Urothelium cell line (cell line): ENCODE measurements at regions not wholly inside any gene's neighbourhood (a gene's known extent, or its start where the extent isn't known, plus 50 kb on each side); places are given as distances from the start of the nearest gene placed in this dataset.

ENCODE experiments used
- DNase-seq: peaks from one replicate; pipeline ENCODE4 v3.0.0; 2011; ENCODE audit warnings: low spot score, mixed read lengths
- FAIRE-seq: peaks from 2 replicates; lab custom pipeline; 2011; peaks lifted over from hg19 to GRCh38; lab: Jason Lieb, UNC

DNA sequence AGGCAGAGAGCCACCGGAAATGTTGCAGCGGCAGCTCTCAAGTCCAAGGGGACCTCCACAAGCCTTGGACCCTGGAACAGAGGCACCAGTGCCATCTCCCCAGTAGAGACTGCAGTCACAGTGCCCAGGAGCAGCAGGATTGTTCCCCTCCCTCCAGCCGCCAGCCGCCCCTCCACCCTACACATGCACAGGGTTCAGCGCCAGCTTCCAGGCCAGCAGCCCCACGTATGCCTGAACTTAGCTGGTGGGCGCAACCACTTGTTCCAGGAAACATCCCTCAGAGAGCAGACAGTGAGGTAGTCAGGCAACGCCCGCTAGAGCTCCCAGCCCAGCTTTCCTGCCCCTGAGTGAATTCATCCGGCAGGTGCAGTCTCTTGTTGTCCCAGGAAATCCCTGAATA is 1098.1 kb upstream of the NCAM2 start:
- no peak for FAIRE-seq
- no peak for DNase-seq

DNA sequence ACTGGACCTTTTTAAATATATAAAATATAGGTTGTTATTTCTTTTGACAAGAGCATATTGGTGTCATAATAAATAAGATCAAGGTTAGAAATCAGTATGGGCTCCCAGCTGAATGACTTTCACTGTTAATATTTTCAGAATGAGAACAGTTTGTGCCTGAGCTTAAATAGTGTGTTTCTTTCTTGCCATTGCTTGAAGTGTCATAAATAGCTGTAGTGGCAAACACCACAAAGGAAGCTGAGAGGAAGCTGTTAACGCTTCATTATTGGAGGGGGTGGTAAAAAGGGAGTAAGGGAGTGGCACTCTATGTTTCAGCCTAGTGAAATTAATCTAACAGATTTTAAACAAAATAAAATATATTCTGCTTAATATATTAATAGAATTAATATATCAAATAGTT is 1089.8 kb upstream of the NCAM2 start:
- DNase-seq: no peak
- no peak for FAIRE-seq

DNA sequence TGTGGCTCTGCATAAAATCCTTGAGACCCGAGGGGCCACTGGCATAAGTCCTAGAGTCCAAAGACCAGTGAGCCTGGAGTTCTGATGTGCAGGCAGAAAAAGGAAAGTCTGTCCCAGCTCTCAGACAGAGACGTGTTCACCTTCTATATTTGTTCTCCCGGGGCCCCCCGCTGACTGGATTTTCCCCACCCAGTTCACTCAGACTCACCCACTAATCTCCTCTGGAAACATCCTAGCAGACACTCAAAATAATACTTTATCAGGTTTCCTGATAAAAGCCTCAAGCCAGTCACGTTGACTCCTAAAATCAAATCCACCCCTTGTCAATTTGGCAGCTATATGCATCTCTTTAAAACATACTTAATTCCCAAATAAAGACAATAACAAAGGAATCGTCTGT is 1084.2 kb upstream of the NCAM2 start:
- FAIRE-seq (no peak), DNase-seq (no peak)

DNA sequence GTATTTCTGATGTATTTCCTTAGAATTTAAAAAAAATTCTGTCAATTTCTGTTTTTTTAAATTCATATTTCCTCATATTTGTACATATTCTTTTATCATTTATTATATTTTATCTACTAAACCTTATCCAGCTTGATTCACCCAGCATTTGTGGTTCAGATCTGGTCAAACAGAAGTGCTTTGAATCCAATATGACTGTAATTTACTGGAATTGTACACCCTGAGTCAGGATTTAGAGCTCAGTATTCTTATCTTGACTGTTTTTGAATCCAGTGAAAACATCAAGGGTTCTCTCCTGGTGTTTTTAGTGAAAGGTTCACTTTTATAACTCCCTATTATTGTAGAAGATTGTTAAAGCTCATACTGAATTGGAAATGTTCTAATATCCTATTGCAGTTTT is 1077.0 kb upstream of the NCAM2 start:
- no peak for DNase-seq
- no peak for FAIRE-seq

DNA sequence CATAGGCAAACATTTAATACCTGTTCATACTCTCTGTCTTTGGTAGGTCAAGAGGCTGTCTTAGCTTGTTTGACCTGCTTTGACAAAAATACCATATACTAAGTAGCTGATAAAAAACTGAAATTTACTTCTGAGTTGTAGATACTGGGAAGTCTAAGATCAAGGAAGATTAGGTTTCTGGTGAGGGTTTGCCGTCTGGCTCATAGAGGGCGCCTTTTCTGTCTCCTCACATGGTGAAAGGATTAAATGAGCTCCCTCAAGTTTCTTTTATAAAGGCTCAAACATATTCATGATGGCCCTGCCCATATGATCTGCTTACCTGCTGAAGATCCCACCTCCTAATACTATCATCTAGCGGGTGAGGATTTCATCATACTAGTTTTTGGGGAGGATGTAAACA is 1076.1 kb upstream of the NCAM2 start:
- no peak for DNase-seq
- FAIRE-seq: no peak

DNA sequence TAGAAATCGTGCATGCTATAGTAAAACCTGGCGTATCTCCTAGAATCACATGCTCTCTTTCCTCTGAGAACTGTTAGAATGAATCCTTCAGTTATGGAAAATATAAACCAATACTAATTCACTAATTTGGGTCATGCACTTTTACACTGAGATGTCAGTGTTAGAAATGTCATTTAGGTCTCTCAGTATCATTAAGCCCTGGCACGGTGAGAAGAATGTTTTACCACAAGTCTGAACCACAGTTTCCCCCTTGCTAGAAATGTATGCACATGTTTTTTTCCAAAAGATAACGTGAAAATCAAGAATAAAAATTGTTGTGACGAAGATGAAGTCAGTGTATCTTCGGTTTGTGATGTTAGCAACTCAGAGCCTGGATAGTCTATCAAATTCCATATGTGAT is 1062.7 kb upstream of the NCAM2 start:
- no peak for FAIRE-seq
- no peak for DNase-seq

DNA sequence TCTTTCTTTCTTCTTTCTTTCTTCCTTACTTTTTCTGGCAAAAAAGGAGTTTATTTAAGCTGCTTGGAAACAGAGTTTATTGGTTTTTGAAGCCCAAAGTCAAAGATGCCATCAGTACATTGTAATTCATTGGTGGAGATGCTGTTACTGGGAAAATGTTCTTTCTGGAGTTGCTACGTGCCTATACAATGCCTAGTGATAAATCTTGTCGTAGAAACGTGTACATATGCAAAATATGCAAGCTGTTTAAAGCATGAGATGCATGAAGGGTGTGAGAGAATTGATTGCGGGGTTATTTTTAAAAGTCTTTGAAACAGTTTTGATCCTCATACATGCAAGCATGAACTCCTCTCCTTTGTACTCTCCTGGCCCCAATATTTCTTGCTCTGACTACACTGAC is 1060.6 kb upstream of the NCAM2 start:
- no peak for DNase-seq
- no peak for FAIRE-seq

DNA sequence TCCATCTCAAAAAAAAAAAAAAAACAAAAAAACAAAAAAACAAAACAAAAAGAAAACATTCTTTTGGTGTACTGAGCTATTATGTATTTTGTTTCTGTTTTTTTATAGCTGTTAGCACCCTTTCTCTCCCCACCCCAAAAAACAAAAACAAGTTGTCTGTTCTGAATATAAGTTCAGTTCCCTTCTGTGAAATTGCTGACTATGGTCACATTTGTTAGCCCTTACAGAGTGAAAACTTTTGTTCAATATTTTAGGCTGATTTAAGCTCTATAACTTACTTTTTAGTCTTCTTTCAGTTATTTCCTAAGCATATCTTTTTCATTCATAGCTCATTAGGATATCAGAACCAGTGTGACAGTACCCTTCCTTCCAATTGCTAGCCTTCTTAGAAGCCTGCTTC is 1056.6 kb upstream of the NCAM2 start:
- DNase-seq (no peak), FAIRE-seq (no peak)

DNA sequence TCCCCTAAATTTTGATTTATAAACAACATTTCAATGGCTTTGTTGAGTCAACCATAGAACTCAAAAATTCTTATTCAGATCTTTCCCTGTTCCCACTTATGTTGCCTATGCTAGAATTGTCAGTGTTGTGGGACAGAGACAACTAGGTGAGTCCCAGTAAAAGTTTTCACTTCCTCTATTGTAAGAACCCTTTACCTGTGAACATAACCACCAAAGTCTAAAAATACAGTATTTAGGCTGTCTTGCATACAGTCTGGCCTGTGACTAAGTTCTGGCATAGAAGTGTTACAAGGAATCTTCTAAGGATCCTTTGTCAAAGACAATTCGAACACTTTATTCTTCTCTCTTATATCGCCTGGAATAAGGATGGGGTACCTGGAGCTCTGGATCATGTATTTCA is 1047.9 kb upstream of the NCAM2 start:
- DNase-seq (no peak), FAIRE-seq (no peak)

DNA sequence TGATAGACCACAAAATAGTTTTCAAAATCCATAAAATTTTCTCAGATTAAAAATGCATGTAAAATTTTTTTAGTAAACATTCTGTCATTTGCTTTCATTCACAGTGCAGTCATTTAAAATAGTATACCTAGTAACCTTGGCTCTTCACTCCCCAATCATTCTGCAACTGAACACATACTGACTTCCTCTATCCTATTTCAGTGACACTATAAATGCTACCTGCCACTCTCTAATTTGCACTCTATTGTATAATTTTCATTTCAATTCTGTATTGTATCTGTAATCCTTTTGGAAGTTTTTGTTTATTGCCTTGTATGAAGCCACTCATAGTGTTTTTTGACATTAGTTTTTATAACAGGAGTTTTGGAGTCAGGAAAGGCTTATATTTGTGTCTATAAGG is 1029.1 kb upstream of the NCAM2 start:
- FAIRE-seq: no peak
- no peak for DNase-seq

DNA sequence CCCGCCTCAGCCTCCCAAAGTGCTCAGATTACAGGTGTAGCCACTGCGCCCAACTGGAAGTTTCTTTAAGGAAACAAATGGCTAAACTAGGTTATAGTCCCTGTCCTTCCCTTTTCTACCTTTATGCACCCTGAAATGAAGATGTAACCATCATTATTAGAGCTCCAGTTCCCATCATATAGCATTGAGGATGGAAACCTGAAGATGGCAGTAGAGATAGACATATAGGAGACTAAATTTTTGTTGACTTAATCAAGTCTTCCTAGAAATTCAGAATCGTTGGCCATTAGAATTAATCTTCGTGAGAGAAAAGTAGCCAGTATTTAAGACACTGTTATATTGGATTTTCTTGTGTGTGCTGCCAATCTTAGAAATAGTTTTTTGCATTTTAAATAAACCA is 1016.3 kb upstream of the NCAM2 start:
- FAIRE-seq: no peak
- no peak for DNase-seq

DNA sequence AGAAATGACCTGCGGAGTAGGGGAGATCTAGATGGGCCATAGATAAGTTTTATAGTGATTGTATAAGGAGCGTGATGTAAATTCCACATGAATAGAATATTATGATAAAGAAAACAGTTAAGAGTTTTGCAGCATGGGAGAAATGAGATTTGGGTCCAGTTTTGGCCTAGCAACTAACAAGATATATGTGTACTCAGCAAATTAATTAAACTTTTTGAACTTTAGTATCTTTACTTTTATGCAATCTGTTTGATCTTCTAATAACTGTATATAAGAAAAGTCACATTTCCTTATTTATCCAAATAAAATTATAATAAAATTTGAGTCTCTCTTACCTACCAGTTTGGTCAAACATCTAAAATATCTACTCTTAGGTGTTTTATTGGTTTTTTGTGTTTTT is 1011.8 kb upstream of the NCAM2 start:
- FAIRE-seq (no peak), DNase-seq (no peak)

DNA sequence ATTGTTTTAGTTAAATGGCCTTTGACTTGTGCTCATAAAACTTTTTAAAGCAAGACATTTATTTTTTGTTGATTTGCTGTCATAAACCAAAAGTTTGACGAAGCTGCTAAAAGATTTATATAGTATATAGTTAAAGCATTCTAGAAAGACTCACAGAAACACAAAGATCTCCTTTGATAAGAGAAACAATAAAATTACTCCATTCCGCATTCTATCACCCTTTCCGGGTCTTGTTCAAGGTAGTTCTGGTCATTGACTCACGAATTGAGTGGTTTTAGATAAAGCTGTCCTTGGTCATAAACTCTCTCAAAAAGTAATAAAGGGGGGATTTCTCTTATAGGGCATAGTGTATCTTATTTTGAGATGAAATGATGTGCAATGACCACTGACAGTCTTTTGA is 1010.5 kb upstream of the NCAM2 start:
- FAIRE-seq (no peak), DNase-seq (no peak)

DNA sequence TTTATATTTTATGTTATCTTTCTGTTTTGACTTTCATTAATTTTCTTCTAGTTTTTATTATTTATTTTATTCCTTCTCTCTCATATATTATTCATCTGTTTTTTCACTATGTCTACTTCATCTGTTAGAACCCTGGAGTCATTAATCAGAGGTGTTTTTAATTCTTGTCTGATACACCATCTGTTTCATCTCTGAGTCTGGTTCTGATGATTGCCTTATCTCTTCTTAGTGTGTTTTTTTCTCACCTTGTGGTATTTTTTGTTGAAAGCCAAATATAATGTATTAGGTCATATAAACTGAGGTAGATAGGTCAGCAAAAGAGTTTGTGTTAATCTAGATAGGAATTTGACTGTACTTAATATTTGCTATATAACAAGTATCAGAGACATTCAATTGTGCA is 1005.7 kb upstream of the NCAM2 start:
- FAIRE-seq (no peak), DNase-seq (no peak)

DNA sequence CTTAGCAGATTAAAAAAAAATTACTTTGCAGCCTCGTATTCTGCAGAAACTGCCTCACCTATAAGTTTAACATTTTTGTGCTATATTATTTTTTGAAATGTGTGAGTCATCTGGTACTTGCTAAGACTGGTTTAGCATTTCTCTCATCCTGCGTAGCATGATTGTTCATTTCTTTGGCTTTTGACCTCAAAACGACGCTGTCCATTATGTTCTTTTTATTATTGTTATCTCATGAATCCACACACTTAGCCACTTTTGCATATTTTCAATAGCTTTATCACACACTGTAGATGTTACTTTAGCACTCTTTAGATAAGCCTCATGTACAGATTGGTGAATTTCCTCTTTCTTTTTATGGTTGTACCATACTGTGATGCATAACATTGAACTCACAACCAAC is 1004.9 kb upstream of the NCAM2 start:
- DNase-seq (no peak), FAIRE-seq (no peak)

DNA sequence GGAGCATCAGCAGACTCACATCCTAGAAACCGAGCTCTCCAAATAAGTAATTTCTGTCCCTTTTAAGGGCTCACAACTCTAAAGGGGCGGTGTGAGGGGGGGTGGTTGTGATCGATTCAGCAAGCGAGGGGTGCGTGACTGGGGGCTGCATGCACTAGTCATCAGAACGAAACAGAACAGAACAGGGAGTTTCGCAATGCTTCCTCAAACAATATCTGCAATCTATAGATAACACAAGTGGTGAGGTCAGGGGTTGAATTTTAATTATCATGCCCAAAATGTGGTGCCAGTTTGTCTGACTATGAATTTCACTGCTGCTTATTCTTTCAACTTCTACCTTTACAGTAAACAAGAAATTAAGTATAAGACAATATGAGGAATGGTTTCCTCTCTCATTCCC is 1003.0 kb upstream of the NCAM2 start:
- no peak for FAIRE-seq
- no peak for DNase-seq

DNA sequence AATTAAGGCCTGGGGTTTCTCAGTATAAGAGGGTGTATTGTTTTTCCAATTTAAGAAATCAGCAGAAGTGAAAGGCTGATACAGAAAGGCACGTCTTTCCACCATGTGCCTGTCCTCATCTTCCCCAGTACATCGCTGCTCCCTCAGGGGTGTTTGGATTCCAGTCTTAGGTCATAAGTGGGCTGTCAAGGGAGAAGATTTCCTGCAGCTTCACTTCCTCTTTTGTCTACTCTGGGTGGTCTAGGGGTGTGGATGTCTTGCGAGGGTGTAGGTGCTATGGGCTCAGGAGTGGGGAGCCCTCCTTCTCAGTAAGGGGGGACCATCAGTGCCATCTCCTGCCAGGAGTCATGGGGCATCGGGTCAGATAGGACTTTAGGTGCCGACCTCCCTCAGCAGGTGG is 999.8 kb upstream of the NCAM2 start:
- FAIRE-seq (no peak), DNase-seq (no peak)

DNA sequence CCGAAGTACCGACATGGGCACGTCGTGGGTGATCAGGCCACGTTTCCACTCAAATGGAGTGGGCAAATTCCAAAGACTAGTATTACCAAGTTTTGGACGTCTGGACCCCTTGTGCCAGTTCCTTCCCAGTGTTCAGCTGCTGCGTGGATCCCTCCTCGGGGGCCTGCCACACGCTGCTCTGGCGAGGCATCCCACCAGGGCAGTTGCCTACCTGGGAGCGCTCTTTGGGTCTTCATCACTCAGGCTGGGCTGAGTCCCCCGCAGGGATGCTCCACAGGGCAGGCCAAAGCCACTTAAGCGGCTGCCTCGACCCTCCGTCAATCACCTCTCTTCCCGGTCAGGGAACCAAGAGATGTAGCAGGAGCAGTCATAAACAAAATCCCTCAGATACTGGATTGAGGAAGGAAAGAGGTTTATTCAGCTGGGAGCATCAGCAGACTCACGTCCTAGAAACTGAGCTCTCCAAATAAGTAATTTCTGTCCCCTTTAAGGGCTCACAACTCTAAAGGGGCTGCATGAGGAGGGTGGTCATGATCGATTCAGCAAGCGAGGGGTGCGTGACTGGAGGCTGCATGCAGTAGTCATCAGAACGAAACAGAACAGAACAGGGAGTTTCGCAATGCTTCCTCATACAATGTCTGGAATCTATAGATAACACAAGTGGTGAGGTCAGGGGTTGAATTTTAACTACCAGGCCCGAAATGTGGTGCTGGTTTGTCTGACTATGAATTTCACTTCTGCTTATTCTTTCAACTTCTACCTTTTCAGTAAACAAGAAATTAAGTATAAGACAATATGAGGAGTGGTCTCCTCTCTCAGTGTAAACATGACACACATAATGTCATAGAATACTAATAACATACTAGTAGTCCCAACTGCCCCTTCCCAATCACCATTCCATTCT is 998.6 kb upstream of the NCAM2 start:
- FAIRE-seq (no peak), DNase-seq (no peak)

DNA sequence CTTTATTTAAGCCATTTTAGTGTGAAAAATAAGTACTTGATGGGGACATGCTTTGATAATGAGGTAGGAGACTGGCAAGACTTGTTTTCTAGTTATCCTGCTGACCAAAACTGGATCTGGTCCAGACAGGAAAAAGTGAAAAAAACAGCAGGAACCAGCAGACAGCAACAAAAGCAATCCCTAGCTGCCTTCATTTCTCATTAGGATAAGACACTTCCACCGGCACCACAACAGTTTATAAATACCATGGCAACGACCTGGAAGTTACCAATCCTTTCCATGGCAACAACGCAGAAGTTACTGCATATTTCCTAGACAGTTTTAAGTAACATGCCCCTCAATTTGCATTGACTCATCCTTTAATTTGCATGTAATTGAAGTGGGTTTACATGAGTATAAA is 993.8 kb upstream of the NCAM2 start:
- FAIRE-seq: no peak

DNA sequence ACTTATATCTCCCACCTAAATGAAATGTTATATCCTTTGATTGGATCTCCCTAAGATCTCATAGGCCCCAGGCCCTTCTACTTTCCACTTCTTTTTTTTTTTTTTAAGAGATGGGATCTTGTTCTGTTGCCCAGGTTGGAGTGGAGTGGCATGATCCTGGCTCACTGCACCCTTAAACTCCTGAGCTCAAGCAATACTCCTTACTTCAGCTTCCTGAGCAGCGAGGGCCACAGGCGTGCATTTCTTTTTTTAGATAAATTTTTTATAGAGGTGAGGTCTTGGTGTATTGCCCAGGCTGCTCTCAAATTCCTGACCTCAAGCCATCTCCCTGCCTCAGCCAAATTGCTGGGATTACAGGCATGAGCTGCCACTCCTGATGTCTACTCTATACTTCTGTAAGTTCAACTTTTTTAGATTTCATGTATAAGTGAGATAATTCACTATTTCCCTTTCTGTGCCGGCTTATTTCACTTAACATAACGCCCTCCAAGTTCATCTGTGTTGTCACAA is 987.5 kb upstream of the NCAM2 start:
- FAIRE-seq (no peak), DNase-seq (no peak)

More for the DNA sequence above, 993.8 kb upstream of the NCAM2 start:
- no peak for DNase-seq

DNA sequence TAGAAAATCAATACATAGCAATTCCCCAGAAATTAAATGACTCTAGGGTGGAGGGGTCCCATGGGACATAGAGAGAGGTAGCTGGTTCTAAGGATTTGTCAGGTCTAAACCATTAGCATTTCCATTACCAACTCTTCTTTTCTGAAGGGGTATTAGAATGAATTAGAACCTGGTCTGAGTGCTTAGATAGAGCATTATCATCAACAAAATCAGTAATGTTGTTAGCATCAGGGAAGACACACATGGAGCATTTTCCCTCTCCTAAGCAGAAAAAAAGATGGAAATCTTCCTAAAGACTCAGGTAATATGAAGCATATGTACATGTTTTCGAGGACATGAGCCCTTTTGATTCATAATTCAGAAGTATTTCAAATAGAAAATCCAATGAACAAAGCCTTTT is 984.4 kb upstream of the NCAM2 start:
- DNase-seq: no peak
- FAIRE-seq: no peak

DNA sequence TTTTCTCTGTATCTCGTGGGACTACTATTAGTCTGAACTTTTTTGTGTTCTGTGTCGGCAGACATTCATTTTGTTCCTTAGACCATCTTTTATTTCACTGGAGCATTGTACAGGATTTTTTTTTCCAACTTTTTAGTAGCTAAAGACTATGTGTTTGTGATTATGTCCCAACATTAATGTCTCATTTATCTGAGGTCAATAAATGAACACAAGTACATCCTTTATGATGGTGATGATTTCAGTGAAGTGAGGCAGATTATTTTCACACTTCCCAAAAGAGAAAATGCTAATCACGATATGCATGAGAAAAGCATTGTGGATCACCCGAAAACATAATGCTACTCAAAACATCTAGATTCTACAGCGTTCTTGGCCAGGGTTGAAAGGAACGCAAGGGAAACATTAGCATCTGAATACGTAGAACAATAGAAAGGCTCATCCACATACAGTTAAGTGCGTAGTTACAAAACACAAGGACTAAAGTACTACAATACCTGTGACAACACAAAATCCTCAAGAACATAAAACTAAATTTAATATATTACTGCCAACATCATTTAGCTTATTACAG is 981.7 kb upstream of the NCAM2 start:
- DNase-seq (no peak), FAIRE-seq (no peak)

DNA sequence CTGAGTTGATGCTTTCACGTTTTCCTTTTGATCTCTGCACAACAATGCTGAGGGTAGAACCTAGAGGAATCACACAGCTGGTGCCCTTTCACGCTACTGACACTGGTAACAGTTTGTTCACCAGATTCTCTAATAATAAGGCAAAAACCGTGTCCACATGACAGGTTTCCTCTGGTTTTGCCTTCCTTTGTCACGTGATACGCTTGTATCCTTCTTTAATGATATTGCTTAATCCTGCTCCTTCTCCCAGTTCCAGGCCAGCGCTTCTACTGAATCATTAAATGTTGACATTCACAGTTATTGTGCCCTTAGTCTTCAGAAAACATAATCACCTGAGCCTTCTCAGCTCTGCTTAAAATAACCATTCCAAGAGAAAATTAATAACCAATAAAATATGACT is 978.2 kb upstream of the NCAM2 start:
- DNase-seq (no peak), FAIRE-seq (no peak)
